Astrocyte (in vitro differentiated cells and primary cell): ENCODE measurements at regions not wholly inside any gene's neighbourhood (a gene's known extent, or its start where the extent isn't known, plus 50 kb on each side); places are given as distances from the start of the nearest gene placed in this dataset.

Experiments
- DNase-seq: peaks from one replicate; pipeline ENCODE4 v3.0.0-alpha.2; 2010; ENCODE audit warnings: low read depth
- FAIRE-seq: peaks from 2 replicates; lab custom pipeline; 2011; peaks lifted over from hg19 to GRCh38; lab: Jason Lieb, UNC
- H2AFZ ChIP-seq: 2 replicates; pipeline ENCODE4 v1.6.0; 2012; ENCODE audit warnings: low read depth, low read length, inconsistent platforms
- H3K27ac ChIP-seq: 2 replicates; pipeline ENCODE4 v1.5.1; 2011; ENCODE audit warnings: low read depth, low read length, inconsistent platforms
- H3K27me3 ChIP-seq: 2 replicates; pipeline ENCODE4 v1.6.0; 2011; ENCODE audit warnings: low read length, inconsistent platforms; ENCODE audit not compliant: insufficient read depth
- H3K36me3 ChIP-seq: 2 replicates; pipeline ENCODE4 v1.5.1; 2011; ENCODE audit warnings: low read length, inconsistent platforms; ENCODE audit not compliant: insufficient read depth
- H3K4me1 ChIP-seq: 2 replicates; pipeline ENCODE4 v1.5.1; 2011; ENCODE audit warnings: low read length, inconsistent platforms; ENCODE audit not compliant: insufficient read depth
- H3K4me2 ChIP-seq: 2 replicates; pipeline ENCODE4 v1.6.0; 2012; ENCODE audit warnings: low read length, inconsistent platforms
- H3K4me3 ChIP-seq: 2 replicates; pipeline ENCODE4 v1.5.1; 2011; ENCODE audit warnings: low read depth, mild to moderate bottlenecking, low read length, inconsistent platforms; ENCODE audit not compliant: insufficient read depth
- H3K79me2 ChIP-seq: 2 replicates; pipeline ENCODE4 v1.6.0; 2012; ENCODE audit warnings: mild to moderate bottlenecking, low read length, inconsistent platforms; ENCODE audit not compliant: insufficient read depth
- H3K9ac ChIP-seq: 2 replicates; pipeline ENCODE4 v1.6.0; 2012; ENCODE audit warnings: mild to moderate bottlenecking, low read length, inconsistent platforms
- H3K9me3 ChIP-seq: 2 replicates; pipeline ENCODE4 v1.5.1; 2012; ENCODE audit warnings: low read depth, mild to moderate bottlenecking, low read length, inconsistent platforms; ENCODE audit not compliant: insufficient read depth
- H4K20me1 ChIP-seq: 2 replicates; pipeline ENCODE4 v1.6.0; 2012; ENCODE audit warnings: low read length, inconsistent platforms; ENCODE audit not compliant: insufficient read depth
- H3K27ac Mint-ChIP-seq: one replicate; pipeline ENCODE4 v1.8.0; 2021; ENCODE audit warnings: mild to moderate bottlenecking, mixed read lengths; ENCODE audit not compliant: unreplicated experiment
- H3K27me3 Mint-ChIP-seq: one replicate; pipeline ENCODE4 v1.8.0; 2021; ENCODE audit warnings: low read depth, mixed read lengths; ENCODE audit not compliant: unreplicated experiment
- H3K36me3 Mint-ChIP-seq: one replicate; pipeline ENCODE4 v1.8.0; 2021; ENCODE audit warnings: low read depth, mixed read lengths; ENCODE audit not compliant: unreplicated experiment
- H3K4me1 Mint-ChIP-seq: one replicate; pipeline ENCODE4 v1.8.0; 2021; ENCODE audit warnings: low read depth, mixed read lengths; ENCODE audit not compliant: unreplicated experiment
- H3K4me3 Mint-ChIP-seq: one replicate; pipeline ENCODE4 v1.8.0; 2021; ENCODE audit warnings: mild to moderate bottlenecking, moderate library complexity, mixed read lengths; ENCODE audit not compliant: unreplicated experiment
- H3K9me3 Mint-ChIP-seq: one replicate; pipeline ENCODE4 v1.8.0; 2021; ENCODE audit warnings: mild to moderate bottlenecking, mixed read lengths; ENCODE audit not compliant: unreplicated experiment
- EZH2 ChIP-seq: IDR thresholded peaks from 2 replicates; pipeline ENCODE4 v1.6.1; 2012; ENCODE audit warnings: mild to moderate bottlenecking, low read length, inconsistent platforms; ENCODE audit not compliant: insufficient read depth
- TF ChIP-seq, protein P1 (sequence below): IDR thresholded peaks from 2 replicates; pipeline ENCODE4 v1.5.1; 2011; ENCODE audit warnings: low read depth, mild to moderate bottlenecking, inconsistent platforms, low read length, moderate library complexity; ENCODE audit not compliant: insufficient read depth

DNA sequence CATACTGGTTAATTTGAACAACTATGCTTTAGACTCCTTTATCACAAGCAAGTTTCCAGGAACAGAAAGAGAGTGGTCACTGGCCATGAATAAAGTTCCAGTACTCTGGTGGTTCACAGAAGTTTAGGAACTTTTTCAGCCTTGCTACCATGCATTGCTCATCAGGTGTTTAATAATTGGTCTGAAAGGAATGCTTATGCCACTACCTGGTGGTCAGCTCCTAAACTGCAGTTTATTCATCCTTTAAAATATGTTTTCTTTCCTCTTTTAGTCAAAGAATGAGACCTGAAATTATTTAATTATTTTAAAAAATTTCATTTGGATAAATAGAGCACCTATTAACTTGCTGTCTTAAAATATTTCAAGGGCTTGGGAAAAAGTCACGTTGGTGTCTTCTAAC, 260.1 kb upstream of the OR4E1 start:
- no peak overlapping the region for H3K4me3 ChIP-seq
- no peak overlapping the region for H2AFZ ChIP-seq
- H3K4me1 Mint-ChIP-seq = no peaks in the 10 kb centered on the region
- no peak for FAIRE-seq
- H3K9me3 Mint-ChIP-seq = no peaks in the 10 kb centered on the region
- no peaks in the 10 kb centered on the region for H3K79me2 ChIP-seq
- no peak overlapping the region for H3K4me3 Mint-ChIP-seq
- TF ChIP-seq, protein P1, sequence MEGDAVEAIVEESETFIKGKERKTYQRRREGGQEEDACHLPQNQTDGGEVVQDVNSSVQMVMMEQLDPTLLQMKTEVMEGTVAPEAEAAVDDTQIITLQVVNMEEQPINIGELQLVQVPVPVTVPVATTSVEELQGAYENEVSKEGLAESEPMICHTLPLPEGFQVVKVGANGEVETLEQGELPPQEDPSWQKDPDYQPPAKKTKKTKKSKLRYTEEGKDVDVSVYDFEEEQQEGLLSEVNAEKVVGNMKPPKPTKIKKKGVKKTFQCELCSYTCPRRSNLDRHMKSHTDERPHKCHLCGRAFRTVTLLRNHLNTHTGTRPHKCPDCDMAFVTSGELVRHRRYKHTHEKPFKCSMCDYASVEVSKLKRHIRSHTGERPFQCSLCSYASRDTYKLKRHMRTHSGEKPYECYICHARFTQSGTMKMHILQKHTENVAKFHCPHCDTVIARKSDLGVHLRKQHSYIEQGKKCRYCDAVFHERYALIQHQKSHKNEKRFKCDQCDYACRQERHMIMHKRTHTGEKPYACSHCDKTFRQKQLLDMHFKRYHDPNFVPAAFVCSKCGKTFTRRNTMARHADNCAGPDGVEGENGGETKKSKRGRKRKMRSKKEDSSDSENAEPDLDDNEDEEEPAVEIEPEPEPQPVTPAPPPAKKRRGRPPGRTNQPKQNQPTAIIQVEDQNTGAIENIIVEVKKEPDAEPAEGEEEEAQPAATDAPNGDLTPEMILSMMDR = peak; percentile 14
- TF ChIP-seq EZH2 = no peak
- no peak overlapping the region for H3K9ac ChIP-seq
- H3K27ac ChIP-seq = no peak overlapping the region
- H3K4me2 ChIP-seq = no peak overlapping the region
- no peaks in the 10 kb centered on the region for H3K27me3 ChIP-seq
- DNase-seq = no peak
- H3K36me3 Mint-ChIP-seq = no peaks in the 10 kb centered on the region
- H3K9me3 ChIP-seq = no peaks in the 10 kb centered on the region
- H3K27ac Mint-ChIP-seq = no peak overlapping the region
- H3K36me3 ChIP-seq = no peaks in the 10 kb centered on the region
- no peaks in the 10 kb centered on the region for H4K20me1 ChIP-seq
- no peaks in the 10 kb centered on the region for H3K4me1 ChIP-seq
- no peaks in the 10 kb centered on the region for H3K27me3 Mint-ChIP-seq

DNA sequence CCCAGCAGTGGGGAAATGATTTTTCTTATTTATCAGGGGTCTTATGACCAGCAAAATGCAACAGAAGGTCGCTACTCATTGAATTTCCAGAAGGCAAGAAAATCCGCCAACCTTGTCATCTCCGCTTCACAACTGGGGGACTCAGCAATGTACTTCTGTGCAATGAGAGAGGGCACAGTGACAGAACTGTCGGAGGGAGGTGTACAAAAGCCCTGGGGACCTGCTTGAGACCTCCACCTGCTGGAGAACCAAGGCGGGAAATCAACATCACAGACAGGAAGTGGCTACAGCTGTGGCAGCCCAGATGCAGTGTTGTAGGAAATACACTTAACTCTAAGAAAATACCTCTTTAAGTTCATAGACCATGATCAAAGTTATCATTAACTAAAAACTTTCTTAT, 250.9 kb upstream of the OR4E1 start:
- no peaks in the 10 kb centered on the region for H3K9me3 ChIP-seq
- no peak overlapping the region for H3K27ac ChIP-seq
- Mint-ChIP-seq H3K27ac (no peak overlapping the region), H3K9me3 (peaks cover 1% of the 10 kb centered on the region), H3K36me3 (no peaks in the 10 kb centered on the region), H3K4me1 (no peaks in the 10 kb centered on the region), H3K4me3 (no peak overlapping the region), H3K27me3 (no peaks in the 10 kb centered on the region)
- no peaks in the 10 kb centered on the region for H4K20me1 ChIP-seq
- H3K27me3 ChIP-seq = no peaks in the 10 kb centered on the region
- no peaks in the 10 kb centered on the region for H3K4me1 ChIP-seq
- no peaks in the 10 kb centered on the region for H3K36me3 ChIP-seq
- TF ChIP-seq, protein P1 = no peak
- TF ChIP-seq EZH2 = no peak
- no peak overlapping the region for H3K4me2 ChIP-seq
- FAIRE-seq (no peak), DNase-seq (no peak)
- H3K9ac ChIP-seq = no peak overlapping the region
- H3K4me3 ChIP-seq = no peak overlapping the region
- no peaks in the 10 kb centered on the region for H3K79me2 ChIP-seq
- no peak overlapping the region for H2AFZ ChIP-seq

DNA sequence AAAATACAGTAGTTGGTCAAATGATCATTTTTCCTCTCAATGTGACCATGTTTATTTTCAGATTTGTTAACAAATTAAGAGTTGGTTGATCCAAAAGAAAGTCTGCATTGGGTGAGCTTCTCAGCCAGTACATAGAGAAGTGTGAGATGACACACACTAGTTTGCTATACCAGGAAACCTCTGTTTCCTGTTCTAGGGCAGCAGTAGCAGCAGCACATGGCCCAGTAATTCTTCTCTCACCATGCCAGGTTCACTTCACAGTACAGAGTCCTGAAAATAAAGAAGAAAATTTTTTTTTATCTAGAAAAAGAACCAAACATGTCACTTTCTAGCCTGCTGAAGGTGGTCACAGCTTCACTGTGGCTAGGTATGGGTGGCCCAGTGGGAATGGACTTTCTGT, 250.2 kb upstream of the OR4E1 start:
- H3K79me2 ChIP-seq = no peaks in the 10 kb centered on the region
- no peak overlapping the region for H3K4me2 ChIP-seq
- no peaks in the 10 kb centered on the region for H3K4me1 ChIP-seq
- no peaks in the 10 kb centered on the region for H4K20me1 ChIP-seq
- H2AFZ ChIP-seq = no peak overlapping the region
- no peak overlapping the region for H3K27ac Mint-ChIP-seq
- FAIRE-seq (no peak), DNase-seq (no peak)
- no peaks in the 10 kb centered on the region for H3K36me3 Mint-ChIP-seq
- no peaks in the 10 kb centered on the region for H3K36me3 ChIP-seq
- no peak overlapping the region for H3K4me3 Mint-ChIP-seq
- H3K9me3 ChIP-seq = no peaks in the 10 kb centered on the region
- TF ChIP-seq EZH2 = no peak
- TF ChIP-seq, protein P1 = no peak
- H3K4me1 Mint-ChIP-seq = no peaks in the 10 kb centered on the region
- H3K9ac ChIP-seq = no peak overlapping the region
- H3K27me3 ChIP-seq = no peaks in the 10 kb centered on the region
- H3K9me3 Mint-ChIP-seq = peaks cover 1% of the 10 kb centered on the region
- no peak overlapping the region for H3K27ac ChIP-seq
- H3K4me3 ChIP-seq = no peak overlapping the region
- no peaks in the 10 kb centered on the region for H3K27me3 Mint-ChIP-seq
